ENCODE measurements at regions not wholly inside any gene's neighbourhood (a gene's known extent, or its start where the extent isn't known, plus 50 kb on each side); places are given as distances from the start of the nearest gene placed in this dataset.

GRCh38 chr6:167776906-167777627 is 49.6 kb upstream of the AFDN start:
- TF ChIP-seq, protein P1, sequence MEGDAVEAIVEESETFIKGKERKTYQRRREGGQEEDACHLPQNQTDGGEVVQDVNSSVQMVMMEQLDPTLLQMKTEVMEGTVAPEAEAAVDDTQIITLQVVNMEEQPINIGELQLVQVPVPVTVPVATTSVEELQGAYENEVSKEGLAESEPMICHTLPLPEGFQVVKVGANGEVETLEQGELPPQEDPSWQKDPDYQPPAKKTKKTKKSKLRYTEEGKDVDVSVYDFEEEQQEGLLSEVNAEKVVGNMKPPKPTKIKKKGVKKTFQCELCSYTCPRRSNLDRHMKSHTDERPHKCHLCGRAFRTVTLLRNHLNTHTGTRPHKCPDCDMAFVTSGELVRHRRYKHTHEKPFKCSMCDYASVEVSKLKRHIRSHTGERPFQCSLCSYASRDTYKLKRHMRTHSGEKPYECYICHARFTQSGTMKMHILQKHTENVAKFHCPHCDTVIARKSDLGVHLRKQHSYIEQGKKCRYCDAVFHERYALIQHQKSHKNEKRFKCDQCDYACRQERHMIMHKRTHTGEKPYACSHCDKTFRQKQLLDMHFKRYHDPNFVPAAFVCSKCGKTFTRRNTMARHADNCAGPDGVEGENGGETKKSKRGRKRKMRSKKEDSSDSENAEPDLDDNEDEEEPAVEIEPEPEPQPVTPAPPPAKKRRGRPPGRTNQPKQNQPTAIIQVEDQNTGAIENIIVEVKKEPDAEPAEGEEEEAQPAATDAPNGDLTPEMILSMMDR (conservative IDR thresholded peaks at IDR 0.05; ENCODE audit: low read depth in 2 of 2), result no peak
- no peak for TF ChIP-seq CREB1 (CRISPR knock-in tag; IDR thresholded peaks at IDR 0.05; ENCODE audit: low read depth)
- TF ChIP-seq EZH2 (IDR thresholded peaks at IDR 0.05; ENCODE audit: low read depth, unreplicated experiment), result no peak
- TF ChIP-seq JUNB (IDR thresholded peaks at IDR 0.05; ENCODE audit: unreplicated experiment), result no peak
- TF ChIP-seq NANOG (IDR thresholded peaks at IDR 0.05; ENCODE audit: borderline replicate concordance), result no peak
- TF ChIP-seq POLR2AphosphoS5 (IDR thresholded peaks at IDR 0.05; ENCODE audit: low read depth), result no peak
- TF ChIP-seq, protein P2, sequence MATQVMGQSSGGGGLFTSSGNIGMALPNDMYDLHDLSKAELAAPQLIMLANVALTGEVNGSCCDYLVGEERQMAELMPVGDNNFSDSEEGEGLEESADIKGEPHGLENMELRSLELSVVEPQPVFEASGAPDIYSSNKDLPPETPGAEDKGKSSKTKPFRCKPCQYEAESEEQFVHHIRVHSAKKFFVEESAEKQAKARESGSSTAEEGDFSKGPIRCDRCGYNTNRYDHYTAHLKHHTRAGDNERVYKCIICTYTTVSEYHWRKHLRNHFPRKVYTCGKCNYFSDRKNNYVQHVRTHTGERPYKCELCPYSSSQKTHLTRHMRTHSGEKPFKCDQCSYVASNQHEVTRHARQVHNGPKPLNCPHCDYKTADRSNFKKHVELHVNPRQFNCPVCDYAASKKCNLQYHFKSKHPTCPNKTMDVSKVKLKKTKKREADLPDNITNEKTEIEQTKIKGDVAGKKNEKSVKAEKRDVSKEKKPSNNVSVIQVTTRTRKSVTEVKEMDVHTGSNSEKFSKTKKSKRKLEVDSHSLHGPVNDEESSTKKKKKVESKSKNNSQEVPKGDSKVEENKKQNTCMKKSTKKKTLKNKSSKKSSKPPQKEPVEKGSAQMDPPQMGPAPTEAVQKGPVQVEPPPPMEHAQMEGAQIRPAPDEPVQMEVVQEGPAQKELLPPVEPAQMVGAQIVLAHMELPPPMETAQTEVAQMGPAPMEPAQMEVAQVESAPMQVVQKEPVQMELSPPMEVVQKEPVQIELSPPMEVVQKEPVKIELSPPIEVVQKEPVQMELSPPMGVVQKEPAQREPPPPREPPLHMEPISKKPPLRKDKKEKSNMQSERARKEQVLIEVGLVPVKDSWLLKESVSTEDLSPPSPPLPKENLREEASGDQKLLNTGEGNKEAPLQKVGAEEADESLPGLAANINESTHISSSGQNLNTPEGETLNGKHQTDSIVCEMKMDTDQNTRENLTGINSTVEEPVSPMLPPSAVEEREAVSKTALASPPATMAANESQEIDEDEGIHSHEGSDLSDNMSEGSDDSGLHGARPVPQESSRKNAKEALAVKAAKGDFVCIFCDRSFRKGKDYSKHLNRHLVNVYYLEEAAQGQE (IDR thresholded peaks at IDR 0.05; ENCODE audit: unreplicated experiment), result no peak
- TF ChIP-seq EZH2phosphoT487 (IDR thresholded peaks at IDR 0.05; ENCODE audit: unreplicated experiment), result no peak
- no peak for TF ChIP-seq ETS1 (IDR thresholded peaks at IDR 0.05)
- TF ChIP-seq ZNF331 (CRISPR knock-in tag; IDR thresholded peaks at IDR 0.05; ENCODE audit: low read depth), result no peak
- no peak for TF ChIP-seq STAT1 (IDR thresholded peaks at IDR 0.05; ENCODE audit: unreplicated experiment)
- no peak for TF ChIP-seq ZNF114 (CRISPR knock-in tag; IDR thresholded peaks at IDR 0.05)
